ENCODE measurements at regions not wholly inside any gene's neighbourhood (a gene's known extent, or its start where the extent isn't known, plus 50 kb on each side); places are given as distances from the start of the nearest gene placed in this dataset.

DNA sequence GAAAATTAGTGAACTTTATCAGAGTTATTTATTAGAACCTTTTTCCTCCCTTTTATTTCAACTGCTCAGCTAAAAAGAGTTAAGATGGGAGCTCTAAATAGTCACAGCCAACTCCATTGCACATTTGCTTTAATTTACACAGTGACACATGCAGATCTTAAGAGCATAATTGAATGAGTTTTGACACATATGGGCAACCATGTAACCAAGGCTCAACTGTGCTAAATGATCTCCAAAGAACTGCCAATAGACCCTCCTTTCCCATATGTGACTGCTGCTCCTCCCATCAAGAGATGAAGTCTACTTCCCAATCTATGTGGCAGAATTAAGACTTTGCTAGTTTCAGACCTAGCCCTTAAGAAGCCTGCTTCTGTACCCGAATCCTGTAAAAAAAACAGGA lies 960.0 kb downstream of the BCL11B start:
- H3K79me2 ChIP-seq (ENCODE audit: control insufficient read depth, insufficient read depth, low read length), result no peaks in the 10 kb centered on the region
- H3K9me3 ChIP-seq (replicated peaks; ENCODE audit: control insufficient read depth, insufficient read depth, low read length), result no peaks in the 10 kb centered on the region
- H3K9me1 ChIP-seq (replicated peaks; ENCODE audit: control insufficient read depth, extremely low read depth, insufficient read depth, low read length), result no peaks in the 10 kb centered on the region
- no peaks in the 10 kb centered on the region for H3K4me1 ChIP-seq (ENCODE audit: control insufficient read depth, extremely low read depth, insufficient read depth, low read length)
- no peaks in the 10 kb centered on the region for H3K27me3 ChIP-seq (ENCODE audit: control insufficient read depth in 2 of 2, insufficient read depth in 2 of 2, low read length in 2 of 2)
- dilution Hi-C loops (cut with MboI; ENCODE audit: extremely low pct_ligation_motif_present, low sequenced_read_pairs) (no loop called here), intact Hi-C loops (cut with micrococcal nuclease) (no loop called here)
- ChIA-PET POLR2A (no interaction called here), CTCF (no interaction called here)
- DNase-seq (ENCODE audit: low read depth, low spot score) (no peak), FAIRE-seq (no peak)
- no peaks in the 10 kb centered on the region for H3K36me3 ChIP-seq (ENCODE audit: control insufficient read depth in 2 of 2, extremely low read depth in 1 of 2, insufficient read depth in 2 of 2, low read length in 2 of 2)
- H3K27ac ChIP-seq (ENCODE audit: insufficient read depth, low read depth, low read length), result no peak overlapping the region
- TF ChIP-seq FOS (IDR thresholded peaks at IDR 0.05; ENCODE audit: borderline replicate concordance, insufficient read depth, low read length), result no peak
- no peaks in the 10 kb centered on the region for H4K20me1 ChIP-seq (replicated peaks; ENCODE audit: control insufficient read depth, extremely low read depth, insufficient read depth, low read length)
- H3K9ac ChIP-seq (replicated peaks; ENCODE audit: extremely low read depth, insufficient read depth, low read length), result no peak overlapping the region
- no peak overlapping the region for H3K4me3 ChIP-seq (replicated peaks in 1 of 3; ENCODE audit: insufficient read depth in 1 of 3, low read depth in 1 of 3, low read length in 3 of 3)
- H3K4me2 ChIP-seq (ENCODE audit: insufficient read depth, low read length), result no peak overlapping the region
- H2AFZ ChIP-seq (ENCODE audit: low read depth, low read length), result no peak overlapping the region
- BruUV-seq (replicated peaks), result no TSS peak

DNA sequence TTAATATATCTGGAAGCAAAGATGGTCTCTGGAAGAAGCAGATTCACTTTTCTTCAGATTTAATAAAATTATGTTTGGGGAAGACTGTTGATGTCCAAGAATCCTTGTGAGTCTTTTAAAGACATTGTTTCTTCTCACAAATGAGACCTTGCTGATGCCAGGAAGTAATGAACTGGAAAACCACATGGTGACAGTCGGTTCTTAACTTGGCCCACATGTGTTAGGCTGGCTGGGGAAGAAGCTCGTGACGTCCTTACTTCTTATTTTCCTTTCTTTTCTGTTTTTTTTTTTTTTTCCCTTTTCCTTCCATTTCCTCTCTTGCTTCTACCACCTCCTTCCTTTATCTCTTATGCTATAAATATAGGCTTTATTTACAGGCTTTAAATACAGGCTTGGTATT lies 950.2 kb downstream of the BCL11B start:
- H3K4me3 ChIP-seq (replicated peaks in 1 of 3; ENCODE audit: insufficient read depth in 1 of 3, low read depth in 1 of 3, low read length in 3 of 3), result no peak overlapping the region
- dilution Hi-C loops (cut with MboI; ENCODE audit: extremely low pct_ligation_motif_present, low sequenced_read_pairs), result no loop called here
- CTCF ChIA-PET, result no interaction called here
- intact Hi-C loops (cut with micrococcal nuclease), result no loop called here
- H2AFZ ChIP-seq (ENCODE audit: low read depth, low read length), result no peak overlapping the region
- no peaks in the 10 kb centered on the region for H3K4me1 ChIP-seq (ENCODE audit: control insufficient read depth, extremely low read depth, insufficient read depth, low read length)
- H3K36me3 ChIP-seq (ENCODE audit: control insufficient read depth in 2 of 2, extremely low read depth in 1 of 2, insufficient read depth in 2 of 2, low read length in 2 of 2), result no peaks in the 10 kb centered on the region
- no peaks in the 10 kb centered on the region for H3K79me2 ChIP-seq (ENCODE audit: control insufficient read depth, insufficient read depth, low read length)
- H3K4me2 ChIP-seq (ENCODE audit: insufficient read depth, low read length), result no peak overlapping the region
- no peak for DNase-seq (ENCODE audit: low read depth, low spot score)
- H3K27ac ChIP-seq (ENCODE audit: insufficient read depth, low read depth, low read length), result no peak overlapping the region
- peaks cover 5% of the 10 kb centered on the region for H3K9me3 ChIP-seq (replicated peaks; ENCODE audit: control insufficient read depth, insufficient read depth, low read length)
- no peaks in the 10 kb centered on the region for H4K20me1 ChIP-seq (replicated peaks; ENCODE audit: control insufficient read depth, extremely low read depth, insufficient read depth, low read length)
- no peaks in the 10 kb centered on the region for H3K27me3 ChIP-seq (ENCODE audit: control insufficient read depth in 2 of 2, insufficient read depth in 2 of 2, low read length in 2 of 2)
- no peaks in the 10 kb centered on the region for H3K9me1 ChIP-seq (replicated peaks; ENCODE audit: control insufficient read depth, extremely low read depth, insufficient read depth, low read length)
- no TSS peak for BruUV-seq (replicated peaks)
- no peak overlapping the region for H3K9ac ChIP-seq (replicated peaks; ENCODE audit: extremely low read depth, insufficient read depth, low read length)
- FAIRE-seq, result no peak
- no peak for TF ChIP-seq FOS (IDR thresholded peaks at IDR 0.05; ENCODE audit: borderline replicate concordance, insufficient read depth, low read length)
- TF ChIP-seq POLR2A (IDR thresholded peaks at IDR 0.05; ENCODE audit: low read depth, low read length), result no peak
- TF ChIP-seq, protein P1, sequence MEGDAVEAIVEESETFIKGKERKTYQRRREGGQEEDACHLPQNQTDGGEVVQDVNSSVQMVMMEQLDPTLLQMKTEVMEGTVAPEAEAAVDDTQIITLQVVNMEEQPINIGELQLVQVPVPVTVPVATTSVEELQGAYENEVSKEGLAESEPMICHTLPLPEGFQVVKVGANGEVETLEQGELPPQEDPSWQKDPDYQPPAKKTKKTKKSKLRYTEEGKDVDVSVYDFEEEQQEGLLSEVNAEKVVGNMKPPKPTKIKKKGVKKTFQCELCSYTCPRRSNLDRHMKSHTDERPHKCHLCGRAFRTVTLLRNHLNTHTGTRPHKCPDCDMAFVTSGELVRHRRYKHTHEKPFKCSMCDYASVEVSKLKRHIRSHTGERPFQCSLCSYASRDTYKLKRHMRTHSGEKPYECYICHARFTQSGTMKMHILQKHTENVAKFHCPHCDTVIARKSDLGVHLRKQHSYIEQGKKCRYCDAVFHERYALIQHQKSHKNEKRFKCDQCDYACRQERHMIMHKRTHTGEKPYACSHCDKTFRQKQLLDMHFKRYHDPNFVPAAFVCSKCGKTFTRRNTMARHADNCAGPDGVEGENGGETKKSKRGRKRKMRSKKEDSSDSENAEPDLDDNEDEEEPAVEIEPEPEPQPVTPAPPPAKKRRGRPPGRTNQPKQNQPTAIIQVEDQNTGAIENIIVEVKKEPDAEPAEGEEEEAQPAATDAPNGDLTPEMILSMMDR (IDR thresholded peaks at IDR 0.05; ENCODE audit: extremely low read depth in 1 of 2, insufficient read depth in 1 of 2, low read depth in 1 of 2, low read length in 2 of 2), result no peak
- no peak for TF ChIP-seq EZH2 (IDR thresholded peaks at IDR 0.05; ENCODE audit: borderline replicate concordance, low read depth, low read length, severe bottlenecking)
- TF ChIP-seq GATA2 (IDR thresholded peaks at IDR 0.05; ENCODE audit: insufficient read depth, insufficient read length, low read depth, low read length), result no peak
- TF ChIP-seq, protein P2, sequence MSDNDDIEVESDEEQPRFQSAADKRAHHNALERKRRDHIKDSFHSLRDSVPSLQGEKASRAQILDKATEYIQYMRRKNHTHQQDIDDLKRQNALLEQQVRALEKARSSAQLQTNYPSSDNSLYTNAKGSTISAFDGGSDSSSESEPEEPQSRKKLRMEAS (IDR thresholded peaks at IDR 0.05; ENCODE audit: insufficient read depth, insufficient read length), result no peak
- TF ChIP-seq POLR2AphosphoS5 (IDR thresholded peaks at IDR 0.05; ENCODE audit: insufficient read depth, low read depth, low read length), result no peak
- POLR2A ChIA-PET, result no interaction called here
